SK-N-SH treated with all-trans-retinoic acid at 6 μM for 48 hours (cell line): ENCODE measurements at regions not wholly inside any gene's neighbourhood (a gene's known extent, or its start where the extent isn't known, plus 50 kb on each side); places are given as distances from the start of the nearest gene placed in this dataset.

Experiments
- ATAC-seq: fragments of 200-7000 bp; cut with Tn5 transposase; 3 replicates; pipeline ENCODE4 v1.9.1; 2020; ENCODE audit warnings: mild to moderate bottlenecking, moderate library complexity
- BACH2 ChIP-seq: fragments of 250-450 bp; sonication (Bioruptor Pico); IDR thresholded peaks from 2 replicates; pipeline ENCODE4 v1.9.0; 2021; ENCODE audit warnings: mild to moderate bottlenecking, borderline replicate concordance
- CSDC2 ChIP-seq: fragments of 250-450 bp; sonication (Bioruptor Pico); IDR thresholded peaks from 2 replicates; pipeline ENCODE4 v1.5.0; 2020; ENCODE audit warnings: mild to moderate bottlenecking, moderate library complexity
- CSRNP3 ChIP-seq: fragments of 250-450 bp; sonication (Bioruptor Pico); IDR thresholded peaks from 2 replicates; pipeline ENCODE4 v1.5.1; 2021; ENCODE audit warnings: mild to moderate bottlenecking, moderate library complexity
- ESRRG ChIP-seq: fragments of 250-450 bp; sonication (Bioruptor Pico); IDR thresholded peaks from 2 replicates; pipeline ENCODE4 v1.6.1; 2021; ENCODE audit warnings: mild to moderate bottlenecking
- GLIS3 ChIP-seq: fragments of 250-450 bp; sonication (Bioruptor Pico); IDR thresholded peaks from 2 replicates; pipeline ENCODE4 v1.5.0; 2020; ENCODE audit warnings: mild to moderate bottlenecking, moderate library complexity
- ISL1 ChIP-seq: fragments of 250-450 bp; sonication (Bioruptor Pico); IDR thresholded peaks from 2 replicates; pipeline ENCODE4 v2.1.2; 2022; ENCODE audit warnings: mild to moderate bottlenecking, moderate library complexity
- OSR1 ChIP-seq: fragments of 250-450 bp; sonication (Bioruptor Pico); IDR thresholded peaks from 2 replicates; pipeline ENCODE4 v1.8.0; 2022; ENCODE audit warnings: moderate library complexity, mild to moderate bottlenecking, inconsistent platforms
- PPARA ChIP-seq: fragments of 250-450 bp; sonication (Bioruptor Pico); IDR thresholded peaks from 2 replicates; pipeline ENCODE4 v1.5.0; 2020; ENCODE audit warnings: mild to moderate bottlenecking, borderline replicate concordance
- SNAI2 ChIP-seq: fragments of 250-450 bp; sonication (Bioruptor Pico); IDR thresholded peaks from 2 replicates; pipeline ENCODE4 v1.5.0; 2020; ENCODE audit warnings: mild to moderate bottlenecking, moderate library complexity
- TCF4 ChIP-seq: fragments of 250-450 bp; sonication (Bioruptor Pico); IDR thresholded peaks from 2 replicates; pipeline ENCODE4 v1.8.0; 2021; ENCODE audit warnings: mild to moderate bottlenecking, moderate library complexity, borderline replicate concordance
- TOX ChIP-seq: fragments of 250-450 bp; sonication (Bioruptor Pico); IDR thresholded peaks from 2 replicates; pipeline ENCODE4 v1.8.0; 2021; ENCODE audit warnings: mild to moderate bottlenecking, moderate library complexity, borderline replicate concordance
- TSHZ2 ChIP-seq: fragments of 250-450 bp; sonication (Bioruptor Pico); IDR thresholded peaks from 2 replicates; pipeline ENCODE4 v1.5.0; 2020; ENCODE audit warnings: mild to moderate bottlenecking, moderate library complexity
- ZC3H10 ChIP-seq: fragments of 250-450 bp; sonication (Bioruptor Pico); IDR thresholded peaks from 2 replicates; pipeline ENCODE4 v1.5.1; 2021; ENCODE audit warnings: mild to moderate bottlenecking, moderate library complexity
- ZFP3 ChIP-seq: fragments of 250-450 bp; sonication (Bioruptor Pico); IDR thresholded peaks from 2 replicates; pipeline ENCODE4 v1.5.0; 2020; ENCODE audit warnings: mild to moderate bottlenecking, moderate library complexity
- ZFP30 ChIP-seq: fragments of 450-650 bp; formaldehyde crosslinking; IDR thresholded peaks from 2 replicates; pipeline ENCODE4 v1.5.0; 2022; ENCODE audit warnings: mild to moderate bottlenecking, moderate library complexity
- ZNF565 ChIP-seq: fragments of 450-650 bp; formaldehyde crosslinking; conservative IDR thresholded peaks from 2 replicates; pipeline ENCODE4 v1.5.0; 2020; ENCODE audit warnings: low read depth, mild to moderate bottlenecking, moderate library complexity
- ZNF70 ChIP-seq: fragments of 450-650 bp; formaldehyde crosslinking; IDR thresholded peaks from 2 replicates; pipeline ENCODE4 v1.5.0; 2020; ENCODE audit warnings: mild to moderate bottlenecking, moderate library complexity
- ZNF8 ChIP-seq: fragments of 450-650 bp; formaldehyde crosslinking; IDR thresholded peaks from 2 replicates; pipeline ENCODE4 v1.5.0; 2020; ENCODE audit warnings: mild to moderate bottlenecking, moderate library complexity
- TF ChIP-seq, protein P1 (sequence below): fragments of 250-450 bp; sonication (Bioruptor Pico); IDR thresholded peaks from 2 replicates; pipeline ENCODE4 v1.5.1; 2020; ENCODE audit warnings: low read depth, mild to moderate bottlenecking, moderate library complexity
- TF ChIP-seq, protein P2 (sequence below): fragments of 250-450 bp; sonication (Bioruptor Pico); IDR thresholded peaks from 2 replicates; pipeline ENCODE4 v1.8.0; 2021; ENCODE audit warnings: low read depth, mild to moderate bottlenecking, moderate library complexity, borderline replicate concordance

- no peak for TF ChIP-seq TOX
- no peak for TF ChIP-seq ZFP30 (CRISPR knock-in tag)
- no peak for TF ChIP-seq OSR1 (CRISPR knock-in tag)
- TF ChIP-seq ISL1 = no peak
- no peak for TF ChIP-seq BACH2 (CRISPR knock-in tag)
- TF ChIP-seq TSHZ2 = no peak
- ATAC-seq = no peak
These were observed 111.7 kb upstream of the LYZL1 start for GRCh38 chr10:29176845-29177832.

DNA sequence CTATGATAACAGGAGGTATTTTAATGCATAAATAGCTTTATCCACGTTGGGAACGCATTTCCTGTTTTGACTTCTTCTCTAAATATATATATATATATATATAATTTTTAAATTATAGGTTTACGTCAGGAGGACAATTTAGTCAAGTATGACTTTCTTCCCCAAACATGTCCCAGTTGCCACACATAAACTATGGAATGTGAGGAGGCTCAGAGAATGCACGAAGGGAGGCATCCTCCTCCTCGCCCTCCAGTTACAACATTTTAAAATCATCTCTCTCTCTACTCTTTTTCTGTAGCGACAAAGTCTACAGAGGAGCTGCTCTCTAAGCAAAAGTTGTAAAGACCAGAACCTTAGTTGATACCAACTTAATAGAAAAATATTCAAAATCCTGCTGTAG lies 106.9 kb upstream of the LYZL1 start:
- TF ChIP-seq ESRRG (CRISPR knock-in tag) = no peak
- TF ChIP-seq BACH2 (CRISPR knock-in tag) = no peak
- TF ChIP-seq PPARA (CRISPR knock-in tag) = no peak
- no peak for ATAC-seq

- TF ChIP-seq SNAI2 (no peak), PPARA (CRISPR knock-in tag) (no peak), ZC3H10 (no peak), TCF4 (CRISPR knock-in tag) (no peak), ZFP3 (CRISPR knock-in tag) (no peak), ZNF8 (CRISPR knock-in tag) (no peak), ISL1 (no peak), OSR1 (CRISPR knock-in tag) (no peak), ZFP30 (CRISPR knock-in tag) (no peak), CSRNP3 (no peak), ESRRG (CRISPR knock-in tag) (no peak)
- TF ChIP-seq, protein P1, sequence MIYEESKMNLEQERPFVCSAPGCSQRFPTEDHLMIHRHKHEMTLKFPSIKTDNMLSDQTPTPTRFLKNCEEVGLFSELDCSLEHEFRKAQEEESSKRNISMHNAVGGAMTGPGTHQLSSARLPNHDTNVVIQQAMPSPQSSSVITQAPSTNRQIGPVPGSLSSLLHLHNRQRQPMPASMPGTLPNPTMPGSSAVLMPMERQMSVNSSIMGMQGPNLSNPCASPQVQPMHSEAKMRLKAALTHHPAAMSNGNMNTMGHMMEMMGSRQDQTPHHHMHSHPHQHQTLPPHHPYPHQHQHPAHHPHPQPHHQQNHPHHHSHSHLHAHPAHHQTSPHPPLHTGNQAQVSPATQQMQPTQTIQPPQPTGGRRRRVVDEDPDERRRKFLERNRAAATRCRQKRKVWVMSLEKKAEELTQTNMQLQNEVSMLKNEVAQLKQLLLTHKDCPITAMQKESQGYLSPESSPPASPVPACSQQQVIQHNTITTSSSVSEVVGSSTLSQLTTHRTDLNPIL = no peak
- no peak for ATAC-seq
These were observed 105.4 kb upstream of the LYZL1 start for GRCh38 chr10:29183301-29183945.

- no peak for ATAC-seq
- no peak for TF ChIP-seq GLIS3 (CRISPR knock-in tag)
- TF ChIP-seq ZFP30 (CRISPR knock-in tag) = no peak
- TF ChIP-seq CSDC2 (CRISPR knock-in tag) = no peak
- TF ChIP-seq, protein P2, sequence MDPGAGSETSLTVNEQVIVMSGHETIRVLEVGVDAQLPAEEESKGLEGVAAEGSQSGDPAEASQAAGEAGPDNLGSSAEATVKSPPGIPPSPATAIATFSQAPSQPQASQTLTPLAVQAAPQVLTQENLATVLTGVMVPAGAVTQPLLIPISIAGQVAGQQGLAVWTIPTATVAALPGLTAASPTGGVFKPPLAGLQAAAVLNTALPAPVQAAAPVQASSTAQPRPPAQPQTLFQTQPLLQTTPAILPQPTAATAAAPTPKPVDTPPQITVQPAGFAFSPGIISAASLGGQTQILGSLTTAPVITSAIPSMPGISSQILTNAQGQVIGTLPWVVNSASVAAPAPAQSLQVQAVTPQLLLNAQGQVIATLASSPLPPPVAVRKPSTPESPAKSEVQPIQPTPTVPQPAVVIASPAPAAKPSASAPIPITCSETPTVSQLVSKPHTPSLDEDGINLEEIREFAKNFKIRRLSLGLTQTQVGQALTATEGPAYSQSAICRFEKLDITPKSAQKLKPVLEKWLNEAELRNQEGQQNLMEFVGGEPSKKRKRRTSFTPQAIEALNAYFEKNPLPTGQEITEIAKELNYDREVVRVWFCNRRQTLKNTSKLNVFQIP (CRISPR knock-in tag) = no peak
- no peak for TF ChIP-seq ZNF8 (CRISPR knock-in tag)
- TF ChIP-seq ISL1 = no peak
- TF ChIP-seq ESRRG (CRISPR knock-in tag) = no peak
- TF ChIP-seq ZNF565 (CRISPR knock-in tag) = no peak
- TF ChIP-seq ZNF70 (CRISPR knock-in tag) = no peak
- no peak for TF ChIP-seq CSRNP3
- TF ChIP-seq TOX = no peak
- TF ChIP-seq OSR1 (CRISPR knock-in tag) = no peak
- no peak for TF ChIP-seq PPARA (CRISPR knock-in tag)
- no peak for TF ChIP-seq ZC3H10
- no peak for TF ChIP-seq BACH2 (CRISPR knock-in tag)
These were observed 104.5 kb upstream of the LYZL1 start for GRCh38 chr10:29184205-29185000.
